Suprapubic skin (tissue), 4 donors: ENCODE measurements at regions not wholly inside any gene's neighbourhood (a gene's known extent, or its start where the extent isn't known, plus 50 kb on each side); places are given as distances from the start of the nearest gene placed in this dataset.

Experiments used
- EP300 ChIP-seq: sonication (generic); formaldehyde crosslinking; IDR thresholded peaks from one replicate; pipeline ENCODE4 v1.6.1; 2017; ENCODE audit warnings: antibody characterized with exemption
- POLR2A ChIP-seq, 2 donors: fragments of 450-650 bp; IDR thresholded peaks; one replicate each; pipeline ENCODE4 v1.6.1; 2017; ENCODE audit warnings: antibody characterized with exemption in 2 of 2, mild to moderate bottlenecking in 2 of 2, moderate library complexity in 2 of 2
- POLR2AphosphoS5 ChIP-seq, 3 donors: sonication (generic); formaldehyde crosslinking; IDR thresholded peaks; one replicate each; pipeline ENCODE4 v1.6.1; 2017; ENCODE audit warnings: antibody characterized with exemption in 3 of 3
- TF ChIP-seq, protein P1 (sequence below), 2 donors: fragments of 200-600 bp in 1 of 2; fragments of 450-650 bp in 1 of 2; sonication (generic) in 1 of 2; IDR thresholded peaks; one replicate each; pipeline ENCODE4 v1.5.1; 2016 to 2019; ENCODE audit warnings: antibody characterized with exemption in 2 of 2, mild to moderate bottlenecking in 1 of 2, moderate library complexity in 1 of 2

DNA sequence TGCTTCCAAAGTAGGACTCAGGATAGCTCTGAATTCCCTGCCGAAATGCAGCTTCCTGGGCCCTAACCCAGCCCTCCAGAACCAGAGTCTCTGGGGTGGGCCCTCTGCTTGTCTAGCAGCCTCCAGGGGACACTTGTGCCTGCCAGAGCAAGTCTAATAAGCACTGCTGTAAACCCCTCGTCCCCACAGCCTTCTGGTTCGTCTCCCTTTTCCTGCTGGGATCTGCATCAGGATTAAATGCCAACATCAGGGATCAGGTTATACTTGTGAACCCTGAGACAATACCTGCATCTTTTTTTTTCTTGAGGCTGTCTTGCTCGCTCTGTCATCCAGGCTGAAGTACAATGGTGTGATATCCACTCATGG, 282.0 kb downstream of the SEC14L1 start:
- TF ChIP-seq, protein P1, sequence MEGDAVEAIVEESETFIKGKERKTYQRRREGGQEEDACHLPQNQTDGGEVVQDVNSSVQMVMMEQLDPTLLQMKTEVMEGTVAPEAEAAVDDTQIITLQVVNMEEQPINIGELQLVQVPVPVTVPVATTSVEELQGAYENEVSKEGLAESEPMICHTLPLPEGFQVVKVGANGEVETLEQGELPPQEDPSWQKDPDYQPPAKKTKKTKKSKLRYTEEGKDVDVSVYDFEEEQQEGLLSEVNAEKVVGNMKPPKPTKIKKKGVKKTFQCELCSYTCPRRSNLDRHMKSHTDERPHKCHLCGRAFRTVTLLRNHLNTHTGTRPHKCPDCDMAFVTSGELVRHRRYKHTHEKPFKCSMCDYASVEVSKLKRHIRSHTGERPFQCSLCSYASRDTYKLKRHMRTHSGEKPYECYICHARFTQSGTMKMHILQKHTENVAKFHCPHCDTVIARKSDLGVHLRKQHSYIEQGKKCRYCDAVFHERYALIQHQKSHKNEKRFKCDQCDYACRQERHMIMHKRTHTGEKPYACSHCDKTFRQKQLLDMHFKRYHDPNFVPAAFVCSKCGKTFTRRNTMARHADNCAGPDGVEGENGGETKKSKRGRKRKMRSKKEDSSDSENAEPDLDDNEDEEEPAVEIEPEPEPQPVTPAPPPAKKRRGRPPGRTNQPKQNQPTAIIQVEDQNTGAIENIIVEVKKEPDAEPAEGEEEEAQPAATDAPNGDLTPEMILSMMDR (IDR thresholded peaks at IDR 0.05): no peak
- TF ChIP-seq POLR2A (IDR thresholded peaks at IDR 0.05) (no peak), EP300 (no peak), POLR2AphosphoS5 (IDR thresholded peaks at IDR 0.05) (no peak)
